ENCODE measurements at regions not wholly inside any gene's neighbourhood (a gene's known extent, or its start where the extent isn't known, plus 50 kb on each side); places are given as distances from the start of the nearest gene placed in this dataset.

- no peak for TF ChIP-seq CTCF (conservative IDR thresholded peaks at IDR 0.05; ENCODE audit: low read length)
- TF ChIP-seq EZH2phosphoT487 (IDR thresholded peaks at IDR 0.05; ENCODE audit: borderline replicate concordance, low read depth, low read length), result no peak
Measured at GRCh38 chr13:54787754-54788153, 1759.1 kb downstream of the OLFM4 start.
